Activated CD4-positive, alpha-beta T cell treated with anti-CD3 and anti-CD28 coated beads, Interleukin-2, amount 10 ng/mL, durations not matched to agents 7 days and 5 days (primary cell): ENCODE measurements at regions not wholly inside any gene's neighbourhood (a gene's known extent, or its start where the extent isn't known, plus 50 kb on each side); places are given as distances from the start of the nearest gene placed in this dataset.
A peak's percentile ranks its signal among the peaks of the same experiment; 100 is the strongest.

ENCODE experiments used
- CTCF ChIA-PET: fragments of 350-600 bp; sonication (Branson Sonifier 250); formaldehyde crosslinking; loops from one replicate; lab custom pipeline; 2021; ENCODE audit warnings: antibody characterized with exemption; lab: Charles Lee
- POLR2A ChIA-PET: fragments of 350-600 bp; sonication (Branson Sonifier 250); formaldehyde crosslinking; loops from one replicate; lab custom pipeline; 2021; ENCODE audit warnings: antibody characterized with exemption; lab: Charles Lee
- DNase-seq: peaks from one replicate; pipeline ENCODE4 v3.0.0-alpha.2; 2020
- H3K27ac Mint-ChIP-seq: one replicate; pipeline ENCODE4 v1.8.0; 2021; ENCODE audit warnings: mild to moderate bottlenecking, moderate library complexity, mixed read lengths
- H3K27me3 Mint-ChIP-seq: one replicate; pipeline ENCODE4 v1.8.0; 2021; ENCODE audit warnings: mixed read lengths
- H3K36me3 Mint-ChIP-seq: one replicate; pipeline ENCODE4 v1.8.0; 2021; ENCODE audit warnings: low read depth, mixed read lengths
- H3K4me1 Mint-ChIP-seq: one replicate; pipeline ENCODE4 v1.8.0; 2021; ENCODE audit warnings: mixed read lengths
- H3K4me3 Mint-ChIP-seq: one replicate; pipeline ENCODE4 v1.8.0; 2021; ENCODE audit warnings: mild to moderate bottlenecking, moderate library complexity, mixed read lengths
- H3K9me3 Mint-ChIP-seq: one replicate; pipeline ENCODE4 v1.8.0; 2021; ENCODE audit warnings: mixed read lengths

DNA sequence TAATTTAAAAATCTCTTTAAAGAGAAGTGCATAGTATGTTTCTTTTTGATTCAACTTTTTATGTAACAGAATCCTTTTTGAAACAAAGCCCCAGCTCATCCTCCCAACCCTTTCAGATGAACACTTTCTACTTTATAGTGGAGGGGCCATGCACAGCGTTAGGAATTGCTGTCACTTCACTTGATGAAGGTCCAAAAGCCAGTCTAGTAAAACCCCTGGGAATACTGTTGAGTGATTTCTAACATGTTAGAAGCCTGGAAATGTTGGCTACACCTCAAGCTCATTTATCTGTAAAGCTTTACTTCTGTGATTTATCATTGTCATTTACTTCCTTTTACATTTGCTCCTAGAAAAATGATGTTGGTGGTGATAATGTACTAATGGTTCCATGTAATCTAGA is 1608.9 kb upstream of the TENM3 start:
- CTCF ChIA-PET, result interaction anchor here (0.9 kb wide), 1 partner anchor 1594 kb away, joined by 3 read pairs; no protein-coding TSS in a partner anchor
- no peak overlapping the region for H3K27ac Mint-ChIP-seq
- no peaks in the 10 kb centered on the region for H3K36me3 Mint-ChIP-seq
- H3K4me1 Mint-ChIP-seq, result no peaks in the 10 kb centered on the region
- no peaks in the 10 kb centered on the region for H3K27me3 Mint-ChIP-seq
- no peaks in the 10 kb centered on the region for H3K9me3 Mint-ChIP-seq
- no peak overlapping the region for H3K4me3 Mint-ChIP-seq
- POLR2A ChIA-PET, result no interaction called here
- no peak for DNase-seq

GRCh38 chr4:180635281-180635680 is 1607.9 kb upstream of the TENM3 start:
- no peaks in the 10 kb centered on the region for H3K27me3 Mint-ChIP-seq
- H3K36me3 Mint-ChIP-seq, result no peaks in the 10 kb centered on the region
- no peaks in the 10 kb centered on the region for H3K4me1 Mint-ChIP-seq
- POLR2A ChIA-PET, result no interaction called here
- CTCF ChIA-PET, result no interaction called here
- no peak overlapping the region for H3K4me3 Mint-ChIP-seq
- H3K9me3 Mint-ChIP-seq, result no peaks in the 10 kb centered on the region
- H3K27ac Mint-ChIP-seq, result no peak overlapping the region
- DNase-seq, result no peak

DNA sequence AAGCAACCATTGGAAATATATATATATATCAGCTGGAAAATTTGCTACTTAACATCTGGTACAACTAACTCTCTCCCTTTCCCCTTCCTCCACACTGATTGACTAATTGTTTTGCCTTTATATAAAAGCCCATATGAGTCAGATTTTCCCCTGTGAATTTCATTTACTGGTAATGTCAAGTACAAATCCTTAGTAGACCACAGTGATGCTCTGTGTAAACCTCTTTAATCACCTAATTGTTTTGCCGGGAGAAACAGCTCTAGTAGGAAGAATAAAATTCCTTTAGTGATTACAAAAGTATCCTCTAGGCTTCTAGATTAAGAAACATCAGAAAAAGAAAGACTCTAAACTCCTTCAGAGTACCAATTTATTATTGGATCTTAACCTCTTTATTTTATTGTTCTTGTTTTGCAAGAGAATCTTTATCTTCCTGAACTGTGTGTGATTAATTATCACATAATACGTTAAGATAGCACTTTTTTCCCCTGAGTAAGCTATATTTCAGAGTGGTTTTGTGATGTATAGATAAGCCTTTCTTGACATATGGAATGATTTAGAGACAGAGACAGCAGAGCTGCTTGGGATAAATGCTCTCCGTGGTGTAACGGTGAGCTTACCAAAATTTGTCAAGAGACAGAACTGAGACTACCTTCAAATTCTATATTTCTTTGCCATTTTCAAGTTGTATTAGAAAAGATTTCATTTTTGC is 1606.4 kb upstream of the TENM3 start:
- H3K4me1 Mint-ChIP-seq, result no peaks in the 10 kb centered on the region
- no peak for DNase-seq
- H3K36me3 Mint-ChIP-seq, result no peaks in the 10 kb centered on the region
- H3K4me3 Mint-ChIP-seq, result no peak overlapping the region
- POLR2A ChIA-PET, result no interaction called here
- no peaks in the 10 kb centered on the region for H3K9me3 Mint-ChIP-seq
- no peak overlapping the region for H3K27ac Mint-ChIP-seq
- CTCF ChIA-PET, result no interaction called here
- no peaks in the 10 kb centered on the region for H3K27me3 Mint-ChIP-seq

GRCh38 chr4:180637616-180638015 is 1605.6 kb upstream of the TENM3 start:
- no peaks in the 10 kb centered on the region for H3K27me3 Mint-ChIP-seq
- CTCF ChIA-PET, result no interaction called here
- H3K4me1 Mint-ChIP-seq, result no peaks in the 10 kb centered on the region
- H3K4me3 Mint-ChIP-seq, result no peak overlapping the region
- no peaks in the 10 kb centered on the region for H3K9me3 Mint-ChIP-seq
- POLR2A ChIA-PET, result no interaction called here
- H3K27ac Mint-ChIP-seq, result no peak overlapping the region
- DNase-seq, result no peak
- H3K36me3 Mint-ChIP-seq, result no peaks in the 10 kb centered on the region

- Mint-ChIP-seq H3K27me3 (no peaks in the 10 kb centered on the region), H3K36me3 (no peaks in the 10 kb centered on the region), H3K9me3 (no peaks in the 10 kb centered on the region), H3K4me3 (no peak overlapping the region), H3K4me1 (no peaks in the 10 kb centered on the region), H3K27ac (no peak overlapping the region)
- DNase-seq, result no peak
- ChIA-PET CTCF (no interaction called here), POLR2A (no interaction called here)
These were observed 1603.0 kb upstream of the TENM3 start for GRCh38 chr4:180640193-180640592.

- Mint-ChIP-seq H3K27me3 (no peaks in the 10 kb centered on the region), H3K36me3 (no peaks in the 10 kb centered on the region), H3K4me1 (no peaks in the 10 kb centered on the region), H3K9me3 (no peaks in the 10 kb centered on the region), H3K4me3 (no peak overlapping the region), H3K27ac (no peak overlapping the region)
- CTCF ChIA-PET, result no interaction called here
- DNase-seq, result no peak
- POLR2A ChIA-PET, result no interaction called here
These were observed 1601.7 kb upstream of the TENM3 start for GRCh38 chr4:180641495-180641894.

GRCh38 chr4:180642732-180643131 is 1600.5 kb upstream of the TENM3 start:
- Mint-ChIP-seq H3K27ac (no peak overlapping the region), H3K9me3 (no peaks in the 10 kb centered on the region), H3K4me1 (no peaks in the 10 kb centered on the region), H3K27me3 (no peaks in the 10 kb centered on the region), H3K4me3 (no peak overlapping the region), H3K36me3 (no peaks in the 10 kb centered on the region)
- ChIA-PET POLR2A (no interaction called here), CTCF (no interaction called here)
- no peak for DNase-seq

DNA sequence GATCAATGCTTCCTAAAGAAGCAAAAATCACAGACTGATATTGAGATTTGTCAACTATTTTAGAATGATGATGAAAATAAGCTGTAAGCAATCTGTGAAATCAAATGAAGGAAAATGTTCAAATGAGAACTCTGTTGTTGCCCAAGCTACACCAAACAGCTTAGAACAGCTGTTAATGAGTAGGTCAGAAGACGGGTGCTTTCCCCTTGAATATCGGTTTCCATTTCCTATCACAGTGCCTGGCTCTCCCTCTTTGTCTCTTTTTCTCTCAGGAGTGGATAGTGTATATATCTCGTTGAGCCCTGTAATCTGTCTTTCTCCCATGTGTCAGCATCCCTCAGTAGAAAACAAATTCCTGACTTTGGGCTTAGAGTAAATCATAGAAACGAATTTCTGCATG is 1592.9 kb upstream of the TENM3 start:
- DNase-seq, result no peak
- POLR2A ChIA-PET, result no interaction called here
- CTCF ChIA-PET, result no interaction called here
- Mint-ChIP-seq H3K27me3 (no peaks in the 10 kb centered on the region), H3K27ac (no peak overlapping the region), H3K9me3 (no peaks in the 10 kb centered on the region), H3K36me3 (no peaks in the 10 kb centered on the region), H3K4me1 (no peaks in the 10 kb centered on the region), H3K4me3 (no peak overlapping the region)

DNA sequence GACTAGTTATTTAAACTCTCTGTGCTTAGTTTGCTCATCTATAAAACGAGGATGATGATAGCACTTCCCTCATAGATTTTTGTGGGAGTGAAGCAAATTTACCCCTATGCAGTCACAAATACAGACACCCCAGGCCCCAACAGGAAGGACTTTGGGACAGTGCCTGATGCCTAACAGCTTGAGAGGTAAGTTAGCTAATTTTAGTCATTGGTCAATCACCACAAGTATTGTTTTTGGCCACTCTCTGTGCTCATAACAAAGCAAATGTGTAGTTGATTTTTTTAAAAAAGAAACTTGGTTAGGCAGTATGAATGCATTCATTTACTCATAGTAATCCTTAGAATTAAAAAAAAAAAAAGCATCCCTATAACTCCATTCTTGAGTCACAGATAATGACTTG is 1590.7 kb upstream of the TENM3 start:
- CTCF ChIA-PET, result no interaction called here
- POLR2A ChIA-PET, result no interaction called here
- no peak overlapping the region for H3K4me3 Mint-ChIP-seq
- no peaks in the 10 kb centered on the region for H3K4me1 Mint-ChIP-seq
- no peaks in the 10 kb centered on the region for H3K36me3 Mint-ChIP-seq
- no peaks in the 10 kb centered on the region for H3K27me3 Mint-ChIP-seq
- no peak overlapping the region for H3K27ac Mint-ChIP-seq
- H3K9me3 Mint-ChIP-seq, result no peaks in the 10 kb centered on the region
- no peak for DNase-seq

GRCh38 chr4:180655886-180656285 is 1587.3 kb upstream of the TENM3 start:
- H3K27me3 Mint-ChIP-seq, result no peaks in the 10 kb centered on the region
- CTCF ChIA-PET, result no interaction called here
- DNase-seq, result no peak
- H3K4me1 Mint-ChIP-seq, result no peaks in the 10 kb centered on the region
- H3K36me3 Mint-ChIP-seq, result no peaks in the 10 kb centered on the region
- no peaks in the 10 kb centered on the region for H3K9me3 Mint-ChIP-seq
- no peak overlapping the region for H3K27ac Mint-ChIP-seq
- POLR2A ChIA-PET, result no interaction called here
- no peak overlapping the region for H3K4me3 Mint-ChIP-seq

GRCh38 chr4:180657881-180658280 is 1585.3 kb upstream of the TENM3 start:
- Mint-ChIP-seq H3K36me3 (no peaks in the 10 kb centered on the region), H3K9me3 (no peaks in the 10 kb centered on the region), H3K27me3 (no peaks in the 10 kb centered on the region), H3K27ac (no peak overlapping the region), H3K4me1 (no peaks in the 10 kb centered on the region), H3K4me3 (no peak overlapping the region)
- POLR2A ChIA-PET, result no interaction called here
- CTCF ChIA-PET, result no interaction called here
- no peak for DNase-seq

GRCh38 chr4:180664766-180665368 is 1578.3 kb upstream of the TENM3 start:
- H3K27ac Mint-ChIP-seq, result no peak overlapping the region
- CTCF ChIA-PET, result interaction anchor here (1.3 kb wide), 1 partner anchor 9 kb away, joined by 3 read pairs; no protein-coding TSS in a partner anchor
- DNase-seq, result peak; percentile 72
- no peak overlapping the region for H3K4me3 Mint-ChIP-seq
- H3K27me3 Mint-ChIP-seq, result no peaks in the 10 kb centered on the region
- no peaks in the 10 kb centered on the region for H3K9me3 Mint-ChIP-seq
- POLR2A ChIA-PET, result no interaction called here
- H3K36me3 Mint-ChIP-seq, result no peaks in the 10 kb centered on the region
- H3K4me1 Mint-ChIP-seq, result no peaks in the 10 kb centered on the region

DNA sequence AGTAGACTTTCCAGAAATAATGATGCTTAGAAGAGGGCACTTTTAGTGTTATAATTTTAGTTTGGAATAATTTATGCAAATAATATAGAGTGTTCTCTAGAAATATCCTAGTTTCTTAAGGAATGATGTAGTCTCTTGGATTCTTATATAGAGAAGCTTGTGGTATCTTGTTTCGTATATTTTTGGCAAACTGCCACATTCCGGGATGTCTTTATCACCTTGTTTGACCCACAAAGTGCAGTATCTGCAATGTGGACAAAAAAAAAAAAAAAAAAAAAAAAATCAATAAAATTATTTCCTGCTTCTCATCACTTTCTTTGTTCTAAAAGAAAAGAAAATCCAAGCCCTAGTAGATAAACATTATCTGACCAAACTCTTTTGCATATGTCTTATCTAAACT is 1577.7 kb upstream of the TENM3 start:
- Mint-ChIP-seq H3K4me1 (no peaks in the 10 kb centered on the region), H3K4me3 (no peak overlapping the region), H3K9me3 (no peaks in the 10 kb centered on the region), H3K36me3 (no peaks in the 10 kb centered on the region), H3K27me3 (no peaks in the 10 kb centered on the region), H3K27ac (no peak overlapping the region)
- DNase-seq, result no peak
- POLR2A ChIA-PET, result no interaction called here
- CTCF ChIA-PET, result interaction anchor here (1.3 kb wide), 1 partner anchor 8 kb away, joined by 3 read pairs; no protein-coding TSS in a partner anchor
